ENCODE measurements at regions not wholly inside any gene's neighbourhood (a gene's known extent, or its start where the extent isn't known, plus 50 kb on each side); places are given as distances from the start of the nearest gene placed in this dataset.

GRCh38 chr15:29611057-29611456 is 211.2 kb downstream of the TJP1 start:
- no peak for DNase-seq (ENCODE audit: low spot score)

- DNase-seq (ENCODE audit: low spot score) = no peak
These were observed 220.5 kb downstream of the TJP1 start for GRCh38 chr15:29601811-29602210.

- DNase-seq (ENCODE audit: low spot score) = no peak
These were observed 222.0 kb downstream of the TJP1 start for GRCh38 chr15:29600262-29600661.

GRCh38 chr15:29596266-29596665 is 226.0 kb downstream of the TJP1 start:
- no peak for DNase-seq (ENCODE audit: low spot score)

GRCh38 chr15:29593629-29594028 is 228.6 kb downstream of the TJP1 start:
- no peak for DNase-seq (ENCODE audit: low spot score)

- no peak for DNase-seq (ENCODE audit: low spot score)
These were observed 229.2 kb downstream of the TJP1 start for GRCh38 chr15:29593111-29593510.

GRCh38 chr15:29590701-29591100 is 231.6 kb downstream of the TJP1 start:
- no peak for DNase-seq (ENCODE audit: low spot score)

GRCh38 chr15:29589975-29590374 is 232.3 kb downstream of the TJP1 start:
- no peak for DNase-seq (ENCODE audit: low spot score)

GRCh38 chr15:29589416-29589815 is 232.9 kb downstream of the TJP1 start:
- no peak for DNase-seq (ENCODE audit: low spot score)

GRCh38 chr15:29573197-29573838 is 248.9 kb downstream of the TJP1 start:
- no peak for DNase-seq (ENCODE audit: low spot score)

- no peak for DNase-seq (ENCODE audit: low spot score)
These were observed 250.4 kb downstream of the TJP1 start for GRCh38 chr15:29571792-29572431.

GRCh38 chr15:29570948-29571791 is 251.1 kb downstream of the TJP1 start:
- DNase-seq (ENCODE audit: low spot score) = peak; percentile 14

- no peak for DNase-seq (ENCODE audit: low spot score)
These were observed 251.9 kb downstream of the TJP1 start for GRCh38 chr15:29570121-29570947.

- DNase-seq (ENCODE audit: low spot score) = no peak
These were observed 252.7 kb downstream of the TJP1 start for GRCh38 chr15:29569533-29570092.

GRCh38 chr15:29568840-29569532 is 253.3 kb downstream of the TJP1 start:
- DNase-seq (ENCODE audit: low spot score) = no peak

- DNase-seq (ENCODE audit: low spot score) = no peak
These were observed 254.9 kb downstream of the TJP1 start for GRCh38 chr15:29567336-29567735.

GRCh38 chr15:29566914-29567313 is 255.4 kb downstream of the TJP1 start:
- no peak for DNase-seq (ENCODE audit: low spot score)

- DNase-seq (ENCODE audit: low spot score) = no peak
These were observed 259.2 kb downstream of the TJP1 start for GRCh38 chr15:29563112-29563511.

GRCh38 chr15:29560896-29561295 is 261.4 kb downstream of the TJP1 start:
- no peak for DNase-seq (ENCODE audit: low spot score)

GRCh38 chr15:29558261-29558660 is 264.0 kb downstream of the TJP1 start:
- DNase-seq (ENCODE audit: low spot score) = no peak

- no peak for DNase-seq (ENCODE audit: low spot score)
These were observed 265.1 kb downstream of the TJP1 start for GRCh38 chr15:29557171-29557570.

Data from putamen (tissue), 1 donor.